ENCODE measurements at regions not wholly inside any gene's neighbourhood (a gene's known extent, or its start where the extent isn't known, plus 50 kb on each side); places are given as distances from the start of the nearest gene placed in this dataset.
"Not testable (repeated sequence)": the region's sequence is repeated elsewhere in the genome, so short reads cannot be mapped to it uniquely, and the experiment has no call there.

DNA sequence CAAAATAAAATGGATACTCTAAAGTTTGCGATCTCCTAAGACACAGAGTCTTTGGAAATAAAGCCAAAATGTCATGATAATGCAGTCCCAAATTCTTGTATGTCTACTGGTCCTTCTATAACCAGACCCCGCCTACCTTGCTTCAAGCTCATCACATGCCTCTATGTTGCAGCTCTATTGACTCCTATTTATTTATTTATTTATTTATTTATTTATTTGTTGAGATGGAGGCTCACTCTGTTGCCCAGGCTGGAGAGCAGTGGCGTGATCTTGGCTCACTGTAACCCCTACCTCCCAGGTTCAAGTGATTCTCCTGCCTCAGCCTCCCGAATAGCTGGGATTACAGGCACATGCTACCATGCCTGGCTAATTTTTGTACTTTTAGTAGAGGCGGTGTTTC, 398.7 kb upstream of the SOX5 start:
- not testable (repeated sequence) for TF ChIP-seq NR3C1 (CRISPR knock-in tag; IDR thresholded peaks at IDR 0.05); RAD21 (CRISPR knock-in tag; conservative IDR thresholded peaks at IDR 0.05 in 1 of 2, IDR thresholded peaks at IDR 0.05 in 1 of 2); SRF (CRISPR knock-in tag; IDR thresholded peaks at IDR 0.05); TCF7L2 (IDR thresholded peaks at IDR 0.05; ENCODE audit: low read depth, low read length)
- TF ChIP-seq, protein P1, sequence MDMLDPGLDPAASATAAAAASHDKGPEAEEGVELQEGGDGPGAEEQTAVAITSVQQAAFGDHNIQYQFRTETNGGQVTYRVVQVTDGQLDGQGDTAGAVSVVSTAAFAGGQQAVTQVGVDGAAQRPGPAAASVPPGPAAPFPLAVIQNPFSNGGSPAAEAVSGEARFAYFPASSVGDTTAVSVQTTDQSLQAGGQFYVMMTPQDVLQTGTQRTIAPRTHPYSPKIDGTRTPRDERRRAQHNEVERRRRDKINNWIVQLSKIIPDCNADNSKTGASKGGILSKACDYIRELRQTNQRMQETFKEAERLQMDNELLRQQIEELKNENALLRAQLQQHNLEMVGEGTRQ (CRISPR knock-in tag; IDR thresholded peaks at IDR 0.05): not testable (repeated sequence)
- TF ChIP-seq, protein P2, sequence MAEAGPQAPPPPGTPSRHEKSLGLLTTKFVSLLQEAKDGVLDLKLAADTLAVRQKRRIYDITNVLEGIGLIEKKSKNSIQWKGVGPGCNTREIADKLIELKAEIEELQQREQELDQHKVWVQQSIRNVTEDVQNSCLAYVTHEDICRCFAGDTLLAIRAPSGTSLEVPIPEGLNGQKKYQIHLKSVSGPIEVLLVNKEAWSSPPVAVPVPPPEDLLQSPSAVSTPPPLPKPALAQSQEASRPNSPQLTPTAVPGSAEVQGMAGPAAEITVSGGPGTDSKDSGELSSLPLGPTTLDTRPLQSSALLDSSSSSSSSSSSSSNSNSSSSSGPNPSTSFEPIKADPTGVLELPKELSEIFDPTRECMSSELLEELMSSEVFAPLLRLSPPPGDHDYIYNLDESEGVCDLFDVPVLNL (CRISPR knock-in tag; IDR thresholded peaks at IDR 0.05; ENCODE audit: low read depth): not testable (repeated sequence)
